DND-41 (cell line): ENCODE measurements at regions not wholly inside any gene's neighbourhood (a gene's known extent, or its start where the extent isn't known, plus 50 kb on each side); places are given as distances from the start of the nearest gene placed in this dataset.

ENCODE experiments used
- CTCF ChIP-seq: IDR thresholded peaks from 2 replicates; pipeline ENCODE4 v1.5.1; 2012; ENCODE audit warnings: borderline replicate concordance, low read length, moderate library complexity, mild to moderate bottlenecking; ENCODE audit not compliant: poor library complexity, severe bottlenecking; ENCODE audit errors: extremely low read depth
- EZH2 ChIP-seq: IDR thresholded peaks from 3 replicates; pipeline ENCODE4 v1.6.1; 2012; ENCODE audit warnings: borderline replicate concordance, low read depth, mild to moderate bottlenecking, moderate library complexity, low read length, inconsistent platforms; ENCODE audit not compliant: severe bottlenecking

- TF ChIP-seq CTCF (no peak), EZH2 (no peak)
Measured at GRCh38 chr6:145370559-145370958, 364.8 kb downstream of the EPM2A start.
